HCT116 (cell line): ENCODE measurements at regions not wholly inside any gene's neighbourhood (a gene's known extent, or its start where the extent isn't known, plus 50 kb on each side); places are given as distances from the start of the nearest gene placed in this dataset.

Experiments used
- ATAC-seq: fragments of 200-7000 bp; cut with Tn5 transposase; 2 replicates; pipeline ENCODE4 v1.9.1; 2020; ENCODE audit warnings: mild to moderate bottlenecking, moderate library complexity
- BruUV-seq: library from RNA; stranded (reverse); fragments of 400-500 nt; replicated peaks from 2 replicates; lab custom pipeline; 2021; lab: Mats Ljungman, UMichigan
- CTCF ChIA-PET: fragments of 300-600 bp; sonication (Branson Sonifier 250); formaldehyde crosslinking; loops from one replicate; lab custom pipeline; 2021; ENCODE audit warnings: antibody characterized with exemption; lab: Charles Lee
- POLR2A ChIA-PET: fragments of 300-600, 350-600 bp; sonication (Branson Sonifier 250); formaldehyde crosslinking; loops from one replicate; lab custom pipeline; 2021; ENCODE audit warnings: antibody characterized with exemption; lab: Charles Lee
- RAD21 ChIA-PET, 2 experiments: fragments of 300-600 bp; sonication (Branson Sonifier 250); formaldehyde crosslinking; loops; one replicate each; lab custom pipeline; 2023; ENCODE audit warnings: low total read pairs in 2 of 2; ENCODE audit not compliant: uncharacterized antibody in 2 of 2, unreplicated experiment in 2 of 2, low non-redundant PET in 1 of 2; lab: Charles Lee
- DNase-seq: peaks from one replicate; pipeline ENCODE4 v3.0.0-alpha.2; 2010; ENCODE audit warnings: low read depth, low spot score
- H2AFZ ChIP-seq: fragments of 200-600 bp; shearing (Covaris generic), sonication (generic); 2 replicates; pipeline ENCODE4 v1.6.1; 2017; ENCODE audit warnings: low read depth, mixed run types, mixed read lengths, antibody characterized with exemption, low read length; ENCODE audit not compliant: poor library complexity, severe bottlenecking
- H3K27ac ChIP-seq: 2 replicates; pipeline ENCODE4 v1.5.1; 2012; ENCODE audit warnings: low read depth, low read length
- H3K27me3 ChIP-seq: fragments of 200-600 bp; sonication (generic); 2 replicates; pipeline ENCODE4 v1.6.1; 2016; ENCODE audit warnings: mixed run types, low read length, mixed read lengths; ENCODE audit not compliant: insufficient read depth
- H3K36me3 ChIP-seq, 2 experiments: fragments of 200-500 bp in 1 of 2; fragments of 200-600 bp in 1 of 2; sonication (Bioruptor generic) in 1 of 2; sonication (generic) in 1 of 2; 2 replicates each; pipeline versions ENCODE4 v1.5.1 to v1.6.1; 2014 to 2016; ENCODE audit warnings: low read length in 2 of 2, inconsistent platforms in 1 of 2, mixed read lengths in 1 of 2, mixed run types in 1 of 2; ENCODE audit not compliant: insufficient read depth in 2 of 2, control insufficient read depth in 1 of 2
- H3K4me1 ChIP-seq, 2 experiments: fragments of 200-600 bp in 1 of 2; sonication (generic) in 1 of 2; 2 replicates each; pipeline versions ENCODE4 v1.5.1 to v1.6.1; 2012 to 2017; ENCODE audit warnings: low read length in 2 of 2, inconsistent platforms in 1 of 2, mild to moderate bottlenecking in 1 of 2, mixed read lengths in 1 of 2, mixed run types in 1 of 2, moderate library complexity in 1 of 2; ENCODE audit not compliant: insufficient read depth in 2 of 2, control insufficient read depth in 1 of 2
- H3K4me2 ChIP-seq: fragments of 200-600 bp; sonication (generic); 2 replicates; pipeline ENCODE4 v1.6.1; 2017; ENCODE audit warnings: mixed run types, low read length, mixed read lengths
- H3K4me3 ChIP-seq, 2 experiments: fragments of 200-600 bp in 1 of 2; sonication (generic) in 1 of 2; replicated peaks in 1 of 2; 2 replicates each; pipeline ENCODE4 v1.5.1; 2011 to 2016; ENCODE audit warnings: low read length in 2 of 2, control low read depth in 1 of 2, low read depth in 1 of 2, mild to moderate bottlenecking in 1 of 2, mixed read lengths in 1 of 2, mixed run types in 1 of 2
- H3K79me2 ChIP-seq: fragments of 200-600 bp; sonication (generic); 2 replicates; pipeline ENCODE4 v1.6.1; 2017; ENCODE audit warnings: mild to moderate bottlenecking, mixed run types, low read length, moderate library complexity, mixed read lengths; ENCODE audit not compliant: insufficient read depth
- H3K9ac ChIP-seq: fragments of 200-600 bp; sonication (generic); 2 replicates; pipeline ENCODE4 v1.6.1; 2016; ENCODE audit warnings: low read length, mixed read lengths
- H3K9me2 ChIP-seq: fragments of 200-600 bp; sonication (generic), shearing (Covaris generic); 2 replicates; pipeline ENCODE4 v1.6.1; 2017; ENCODE audit warnings: mixed run types, mild to moderate bottlenecking, moderate library complexity; ENCODE audit not compliant: insufficient read depth
- H3K9me3 ChIP-seq, 2 experiments: fragments of 200-500 bp in 1 of 2; fragments of 200-600 bp in 1 of 2; sonication (Bioruptor generic) in 1 of 2; sonication (generic) in 1 of 2; 2 replicates each; pipeline ENCODE4 v1.6.1; 2014 to 2017; ENCODE audit warnings: low read length in 2 of 2, mixed read lengths in 2 of 2, inconsistent platforms in 1 of 2, low read depth in 1 of 2, mild to moderate bottlenecking in 1 of 2, mixed run types in 1 of 2, moderate library complexity in 1 of 2; ENCODE audit not compliant: control insufficient read depth in 1 of 2, insufficient read depth in 1 of 2
- H4K20me1 ChIP-seq: fragments of 200-600 bp; sonication (generic), shearing (Covaris generic); 2 replicates; pipeline ENCODE4 v1.6.1; 2017; ENCODE audit warnings: mixed run types, mild to moderate bottlenecking, moderate library complexity; ENCODE audit not compliant: insufficient read depth
- CBX3 ChIP-seq: IDR thresholded peaks from 2 replicates; pipeline ENCODE4 v1.6.1; 2012; ENCODE audit warnings: low read depth
- CEBPB ChIP-seq: IDR thresholded peaks from 2 replicates; pipeline ENCODE4 v1.6.1; 2012; ENCODE audit warnings: low read depth
- EGR1 ChIP-seq: IDR thresholded peaks from 2 replicates; pipeline ENCODE4 v1.6.1; 2012; ENCODE audit warnings: low read depth
- ELF1 ChIP-seq: IDR thresholded peaks from 2 replicates; pipeline ENCODE4 v1.6.1; 2012; ENCODE audit warnings: low read depth, borderline replicate concordance
- EZH2 ChIP-seq: fragments of 200-600 bp; sonication (generic); IDR thresholded peaks from 2 replicates; pipeline ENCODE4 v1.6.1; 2017; ENCODE audit warnings: antibody characterized with exemption, mixed run types
- EZH2phosphoT487 ChIP-seq: fragments of 200-600 bp; IDR thresholded peaks from 2 replicates; pipeline ENCODE4 v1.6.1; 2018; ENCODE audit warnings: antibody characterized with exemption, borderline replicate concordance
- FOSL1 ChIP-seq: IDR thresholded peaks from 2 replicates; pipeline ENCODE4 v1.6.1; 2012; ENCODE audit warnings: low read depth
- JUND ChIP-seq: IDR thresholded peaks from 2 replicates; pipeline ENCODE4 v1.6.1; 2012
- MAX ChIP-seq: IDR thresholded peaks from 2 replicates; pipeline ENCODE4 v1.6.1; 2012
- POLR2A ChIP-seq: IDR thresholded peaks from 2 replicates; pipeline ENCODE4 v1.7.0; 2011; ENCODE audit warnings: borderline replicate concordance; ENCODE audit not compliant: insufficient read depth, insufficient read length; ENCODE audit errors: extremely low read depth
- SIN3A ChIP-seq: IDR thresholded peaks from 2 replicates; pipeline ENCODE4 v1.6.1; 2012; ENCODE audit warnings: low read depth
- SP1 ChIP-seq: IDR thresholded peaks from 2 replicates; pipeline ENCODE4 v1.6.1; 2012; ENCODE audit warnings: low read depth
- SRF ChIP-seq: IDR thresholded peaks from 2 replicates; pipeline ENCODE4 v1.6.1; 2012; ENCODE audit warnings: low read depth
- TCF7L2 ChIP-seq: IDR thresholded peaks from 2 replicates; pipeline ENCODE4 v1.7.0; 2011; ENCODE audit warnings: borderline replicate concordance, inconsistent platforms; ENCODE audit not compliant: insufficient read depth, insufficient read length; ENCODE audit errors: extremely low read depth
- ZBTB33 ChIP-seq: IDR thresholded peaks from 2 replicates; pipeline ENCODE4 v1.6.1; 2011; ENCODE audit warnings: mild to moderate bottlenecking, low read length, moderate library complexity; ENCODE audit not compliant: insufficient replicate concordance; ENCODE audit errors: extremely low read depth
- ZFX ChIP-seq: fragments of 450-650 bp; IDR thresholded peaks from 2 replicates; pipeline ENCODE4 v1.6.1; 2017
- ZNF274 ChIP-seq: fragments of 200-500 bp; sonication (Bioruptor generic); IDR thresholded peaks from 2 replicates; pipeline ENCODE4 v1.6.1; 2014; ENCODE audit warnings: mild to moderate bottlenecking, low read depth, low read length, inconsistent platforms
- intact Hi-C: fragments of 100-400 bp; cut with micrococcal nuclease; formaldehyde crosslinking; loops from 2 replicates; pipeline ENCODE4 v1.10.0; 2022
- TF ChIP-seq, protein P1 (sequence below): IDR thresholded peaks from 2 replicates; pipeline ENCODE4 v1.6.1; 2012
- TF ChIP-seq, protein P2 (sequence below), 3 experiments: fragments of 200-600 bp in 1 of 3; sonication (generic) in 1 of 3; IDR thresholded peaks in 2 of 3; conservative IDR thresholded peaks in 1 of 3; 2 replicates each; pipeline ENCODE4 v1.5.1; 2012 to 2017; ENCODE audit warnings: low read depth in 2 of 3, low read length in 2 of 3, antibody characterized with exemption in 1 of 3, borderline replicate concordance in 1 of 3, control low read depth in 1 of 3, mild to moderate bottlenecking in 1 of 3, mixed read lengths in 1 of 3, mixed run types in 1 of 3, moderate library complexity in 1 of 3; ENCODE audit not compliant: insufficient read depth in 1 of 3
- TF ChIP-seq, protein P3 (sequence below): IDR thresholded peaks from 2 replicates; pipeline ENCODE4 v1.6.1; 2012; ENCODE audit warnings: low read depth

GRCh38 chr11:128187377-128187776 is 400.0 kb downstream of the ETS1 start:
- intact Hi-C loops, result no loop called here
- POLR2A ChIA-PET, result no interaction called here

More at GRCh38 chr11:128187377-128187776, 400.0 kb downstream of the ETS1 start:
- Histone ChIP-seq H3K27me3 (no peaks in the 10 kb centered on the region), H3K9ac (no peak overlapping the region), H2AFZ (no peak overlapping the region), H3K79me2 (no peaks in the 10 kb centered on the region), H3K4me3 (no peak overlapping the region), H3K27ac (no peak overlapping the region), H3K4me1 (peaks cover 0 to 6% of the 10 kb centered on the region in 2 experiments; a peak in 1 of 4 replicates), H3K36me3 (no peaks in the 10 kb centered on the region), H3K4me2 (no peak overlapping the region), H3K9me3 (no peaks in the 10 kb centered on the region), H3K9me2 (no peaks in the 10 kb centered on the region), H4K20me1 (no peaks in the 10 kb centered on the region)
- no TSS peak for BruUV-seq
- ChIA-PET CTCF (no interaction called here), RAD21 (no interaction called here)
- DNase-seq, result no peak
- ATAC-seq, result no peak
- TF ChIP-seq, protein P1, sequence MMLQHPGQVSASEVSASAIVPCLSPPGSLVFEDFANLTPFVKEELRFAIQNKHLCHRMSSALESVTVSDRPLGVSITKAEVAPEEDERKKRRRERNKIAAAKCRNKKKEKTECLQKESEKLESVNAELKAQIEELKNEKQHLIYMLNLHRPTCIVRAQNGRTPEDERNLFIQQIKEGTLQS, result no peak
- TF ChIP-seq, protein P2, sequence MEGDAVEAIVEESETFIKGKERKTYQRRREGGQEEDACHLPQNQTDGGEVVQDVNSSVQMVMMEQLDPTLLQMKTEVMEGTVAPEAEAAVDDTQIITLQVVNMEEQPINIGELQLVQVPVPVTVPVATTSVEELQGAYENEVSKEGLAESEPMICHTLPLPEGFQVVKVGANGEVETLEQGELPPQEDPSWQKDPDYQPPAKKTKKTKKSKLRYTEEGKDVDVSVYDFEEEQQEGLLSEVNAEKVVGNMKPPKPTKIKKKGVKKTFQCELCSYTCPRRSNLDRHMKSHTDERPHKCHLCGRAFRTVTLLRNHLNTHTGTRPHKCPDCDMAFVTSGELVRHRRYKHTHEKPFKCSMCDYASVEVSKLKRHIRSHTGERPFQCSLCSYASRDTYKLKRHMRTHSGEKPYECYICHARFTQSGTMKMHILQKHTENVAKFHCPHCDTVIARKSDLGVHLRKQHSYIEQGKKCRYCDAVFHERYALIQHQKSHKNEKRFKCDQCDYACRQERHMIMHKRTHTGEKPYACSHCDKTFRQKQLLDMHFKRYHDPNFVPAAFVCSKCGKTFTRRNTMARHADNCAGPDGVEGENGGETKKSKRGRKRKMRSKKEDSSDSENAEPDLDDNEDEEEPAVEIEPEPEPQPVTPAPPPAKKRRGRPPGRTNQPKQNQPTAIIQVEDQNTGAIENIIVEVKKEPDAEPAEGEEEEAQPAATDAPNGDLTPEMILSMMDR (IDR thresholded peaks at IDR 0.05 in 2 of 3, conservative IDR thresholded peaks at IDR 0.05 in 1 of 3; ENCODE audit: borderline replicate concordance in 1 of 3, insufficient read depth in 1 of 3, low read depth in 2 of 3, low read length in 2 of 3), result no peak
- no peak for TF ChIP-seq SP1
- no peak for TF ChIP-seq SIN3A
- TF ChIP-seq POLR2A, result no peak
- TF ChIP-seq, protein P3, sequence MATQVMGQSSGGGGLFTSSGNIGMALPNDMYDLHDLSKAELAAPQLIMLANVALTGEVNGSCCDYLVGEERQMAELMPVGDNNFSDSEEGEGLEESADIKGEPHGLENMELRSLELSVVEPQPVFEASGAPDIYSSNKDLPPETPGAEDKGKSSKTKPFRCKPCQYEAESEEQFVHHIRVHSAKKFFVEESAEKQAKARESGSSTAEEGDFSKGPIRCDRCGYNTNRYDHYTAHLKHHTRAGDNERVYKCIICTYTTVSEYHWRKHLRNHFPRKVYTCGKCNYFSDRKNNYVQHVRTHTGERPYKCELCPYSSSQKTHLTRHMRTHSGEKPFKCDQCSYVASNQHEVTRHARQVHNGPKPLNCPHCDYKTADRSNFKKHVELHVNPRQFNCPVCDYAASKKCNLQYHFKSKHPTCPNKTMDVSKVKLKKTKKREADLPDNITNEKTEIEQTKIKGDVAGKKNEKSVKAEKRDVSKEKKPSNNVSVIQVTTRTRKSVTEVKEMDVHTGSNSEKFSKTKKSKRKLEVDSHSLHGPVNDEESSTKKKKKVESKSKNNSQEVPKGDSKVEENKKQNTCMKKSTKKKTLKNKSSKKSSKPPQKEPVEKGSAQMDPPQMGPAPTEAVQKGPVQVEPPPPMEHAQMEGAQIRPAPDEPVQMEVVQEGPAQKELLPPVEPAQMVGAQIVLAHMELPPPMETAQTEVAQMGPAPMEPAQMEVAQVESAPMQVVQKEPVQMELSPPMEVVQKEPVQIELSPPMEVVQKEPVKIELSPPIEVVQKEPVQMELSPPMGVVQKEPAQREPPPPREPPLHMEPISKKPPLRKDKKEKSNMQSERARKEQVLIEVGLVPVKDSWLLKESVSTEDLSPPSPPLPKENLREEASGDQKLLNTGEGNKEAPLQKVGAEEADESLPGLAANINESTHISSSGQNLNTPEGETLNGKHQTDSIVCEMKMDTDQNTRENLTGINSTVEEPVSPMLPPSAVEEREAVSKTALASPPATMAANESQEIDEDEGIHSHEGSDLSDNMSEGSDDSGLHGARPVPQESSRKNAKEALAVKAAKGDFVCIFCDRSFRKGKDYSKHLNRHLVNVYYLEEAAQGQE, result no peak
- no peak for TF ChIP-seq MAX
- no peak for TF ChIP-seq ZFX
- no peak for TF ChIP-seq ZNF274
- no peak for TF ChIP-seq CBX3
- TF ChIP-seq TCF7L2, result no peak
- no peak for TF ChIP-seq SRF
- no peak for TF ChIP-seq EZH2phosphoT487
- TF ChIP-seq CEBPB, result no peak
- TF ChIP-seq JUND, result no peak
- TF ChIP-seq ZBTB33, result no peak
- no peak for TF ChIP-seq EGR1
- no peak for TF ChIP-seq EZH2
- no peak for TF ChIP-seq ELF1
- TF ChIP-seq FOSL1, result no peak
